PC-3 (cell line): ENCODE measurements at regions not wholly inside any gene's neighbourhood (a gene's known extent, or its start where the extent isn't known, plus 50 kb on each side); places are given as distances from the start of the nearest gene placed in this dataset.
A peak's percentile ranks its signal among the peaks of the same experiment; 100 is the strongest.

Experiments
- ATAC-seq: fragments of 200-7000 bp; cut with Tn5 transposase; 2 replicates; pipeline ENCODE4 v1.9.1; 2020; ENCODE audit warnings: mild to moderate bottlenecking, moderate library complexity
- BruUV-seq: library from RNA; stranded (reverse); fragments of 400-500 nt; replicated peaks from 2 replicates; lab custom pipeline; 2021; lab: Mats Ljungman, UMichigan
- CTCF ChIA-PET: fragments of 300-600 bp; sonication (Branson Sonifier 250); formaldehyde crosslinking; loops from one replicate; lab custom pipeline; 2022; ENCODE audit warnings: antibody characterized with exemption; lab: Charles Lee
- POLR2A ChIA-PET: fragments of 300-600 bp; sonication (Branson Sonifier 250); formaldehyde crosslinking; loops from one replicate; lab custom pipeline; 2022; ENCODE audit warnings: antibody characterized with exemption; ENCODE audit not compliant: unreplicated experiment; lab: Charles Lee
- DNase-seq: peaks from one replicate; pipeline ENCODE4 v3.0.0-alpha.2; 2015
- H2AFZ ChIP-seq: fragments of 300-600 bp; sonication (generic); 2 replicates; pipeline ENCODE4 v1.6.0; 2016; ENCODE audit warnings: antibody characterized with exemption, low read length
- H3F3A ChIP-seq: fragments of 300-600 bp; sonication (generic); one replicate; pipeline ENCODE4 v1.6.0; 2017; ENCODE audit warnings: antibody characterized with exemption, low read length, control low read depth, mild to moderate bottlenecking; ENCODE audit not compliant: unreplicated experiment
- H3K27ac ChIP-seq: fragments of 300-600 bp; sonication (generic); 2 replicates; pipeline ENCODE4 v1.5.1; 2016; ENCODE audit warnings: mild to moderate bottlenecking, low read length
- H3K27me3 ChIP-seq: fragments of 300-600 bp; sonication (generic); 2 replicates; pipeline ENCODE4 v1.6.1; 2016; ENCODE audit warnings: low read length, mixed read lengths
- H3K36me3 ChIP-seq: fragments of 300-600 bp; sonication (generic); 2 replicates; pipeline ENCODE4 v1.6.1; 2016; ENCODE audit warnings: low read depth, mixed run types, low read length, mixed read lengths
- H3K4me1 ChIP-seq: fragments of 300-600 bp; sonication (generic); 2 replicates; pipeline ENCODE4 v1.5.1; 2016; ENCODE audit warnings: low read length; ENCODE audit not compliant: insufficient read depth
- H3K4me2 ChIP-seq: fragments of 300-600 bp; sonication (generic); 2 replicates; pipeline ENCODE4 v1.6.0; 2016; ENCODE audit warnings: low read length
- H3K4me3 ChIP-seq: fragments of 300-600 bp; sonication (generic); 2 replicates; pipeline ENCODE4 v1.5.1; 2016; ENCODE audit warnings: mild to moderate bottlenecking, low read length, mixed read lengths
- H3K79me2 ChIP-seq: fragments of 300-600 bp; sonication (generic); 2 replicates; pipeline ENCODE4 v1.6.1; 2017; ENCODE audit warnings: low read length, mixed read lengths
- H3K9ac ChIP-seq: fragments of 300-600 bp; sonication (generic); 2 replicates; pipeline ENCODE4 v1.6.0; 2016; ENCODE audit warnings: mild to moderate bottlenecking, low read length
- H3K9me2 ChIP-seq: fragments of 300-600 bp; sonication (generic); replicated peaks from 2 replicates; pipeline ENCODE4 v1.6.1; 2016; ENCODE audit warnings: mixed run types, low read length, mixed read lengths
- H3K9me3 ChIP-seq: fragments of 300-600 bp; sonication (generic); 2 replicates; pipeline ENCODE4 v1.6.1; 2016; ENCODE audit warnings: low read length, mixed read lengths
- H4K20me1 ChIP-seq: fragments of 300-600 bp; sonication (generic); 2 replicates; pipeline ENCODE4 v1.6.1; 2016; ENCODE audit warnings: low read length, mixed read lengths
- EZH2 ChIP-seq: fragments of 300-600 bp; sonication (generic); IDR thresholded peaks from one replicate; pipeline ENCODE4 v1.6.1; 2017; ENCODE audit warnings: antibody characterized with exemption, mild to moderate bottlenecking, low read length; ENCODE audit not compliant: unreplicated experiment
- EZH2phosphoT487 ChIP-seq: fragments of 300-600 bp; sonication (generic); IDR thresholded peaks from 2 replicates; pipeline ENCODE4 v1.6.1; 2018; ENCODE audit warnings: mild to moderate bottlenecking, antibody characterized with exemption, low read length, borderline replicate concordance
- intact Hi-C: fragments of 100-400 bp; cut with micrococcal nuclease; formaldehyde crosslinking; loops from 2 replicates; pipeline ENCODE4 v1.9.0; 2023
- TF ChIP-seq, protein P1 (sequence below): fragments of 300-600 bp; sonication (generic); conservative IDR thresholded peaks from 2 replicates; pipeline ENCODE4 v1.5.1; 2017; ENCODE audit warnings: antibody characterized with exemption, low read depth, mild to moderate bottlenecking, low read length

DNA sequence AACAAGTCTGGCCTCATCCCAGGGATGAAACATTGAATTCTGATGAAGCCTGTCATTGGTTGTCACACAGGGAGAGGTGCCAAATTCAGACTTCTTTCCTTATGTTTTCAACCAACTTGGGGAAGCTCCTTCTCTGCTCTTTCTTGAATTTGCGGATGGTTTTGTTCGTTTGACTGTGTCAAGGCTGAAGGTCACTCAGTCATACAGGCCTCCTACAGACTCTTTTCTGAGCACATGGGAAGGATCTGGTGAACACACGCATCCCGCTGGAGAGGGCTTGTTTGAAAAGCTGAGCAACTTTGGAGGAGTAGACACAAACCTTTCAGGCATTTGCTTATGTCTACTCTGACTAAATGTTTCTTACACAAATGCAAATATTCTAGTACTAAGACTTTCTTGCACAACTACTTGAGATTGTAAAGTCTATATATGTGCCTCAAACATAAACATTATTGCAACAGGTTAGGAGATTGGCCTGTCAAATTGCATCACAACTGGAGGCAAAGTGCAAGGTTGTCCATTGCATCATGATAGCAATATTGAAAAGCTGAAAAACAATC lies 151.5 kb upstream of the NR3C1 start:
- H4K20me1 ChIP-seq, result no peaks in the 10 kb centered on the region
- ChIA-PET CTCF (no interaction called here), POLR2A (interaction anchor here (0.6 kb wide), 1 partner anchor 248 kb away, joined by 3 read pairs; no protein-coding TSS in a partner anchor)
- no peaks in the 10 kb centered on the region for H3K27me3 ChIP-seq
- no peak overlapping the region; the same call in 1 of the 2 replicates for H3K4me2 ChIP-seq
- H3K4me3 ChIP-seq, result no peak overlapping the region
- no peaks in the 10 kb centered on the region for H3K36me3 ChIP-seq
- H3F3A ChIP-seq, result no peaks in the 10 kb centered on the region
- TF ChIP-seq EZH2 (no peak), EZH2phosphoT487 (no peak)
- TF ChIP-seq, protein P1, sequence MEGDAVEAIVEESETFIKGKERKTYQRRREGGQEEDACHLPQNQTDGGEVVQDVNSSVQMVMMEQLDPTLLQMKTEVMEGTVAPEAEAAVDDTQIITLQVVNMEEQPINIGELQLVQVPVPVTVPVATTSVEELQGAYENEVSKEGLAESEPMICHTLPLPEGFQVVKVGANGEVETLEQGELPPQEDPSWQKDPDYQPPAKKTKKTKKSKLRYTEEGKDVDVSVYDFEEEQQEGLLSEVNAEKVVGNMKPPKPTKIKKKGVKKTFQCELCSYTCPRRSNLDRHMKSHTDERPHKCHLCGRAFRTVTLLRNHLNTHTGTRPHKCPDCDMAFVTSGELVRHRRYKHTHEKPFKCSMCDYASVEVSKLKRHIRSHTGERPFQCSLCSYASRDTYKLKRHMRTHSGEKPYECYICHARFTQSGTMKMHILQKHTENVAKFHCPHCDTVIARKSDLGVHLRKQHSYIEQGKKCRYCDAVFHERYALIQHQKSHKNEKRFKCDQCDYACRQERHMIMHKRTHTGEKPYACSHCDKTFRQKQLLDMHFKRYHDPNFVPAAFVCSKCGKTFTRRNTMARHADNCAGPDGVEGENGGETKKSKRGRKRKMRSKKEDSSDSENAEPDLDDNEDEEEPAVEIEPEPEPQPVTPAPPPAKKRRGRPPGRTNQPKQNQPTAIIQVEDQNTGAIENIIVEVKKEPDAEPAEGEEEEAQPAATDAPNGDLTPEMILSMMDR, result no peak
- H3K9me3 ChIP-seq, result no peaks in the 10 kb centered on the region
- BruUV-seq, result no TSS peak
- no peaks in the 10 kb centered on the region for H3K79me2 ChIP-seq
- no peak for DNase-seq
- ATAC-seq, result no peak
- no peak overlapping the region for H2AFZ ChIP-seq
- peak overlapping the region; percentile 72 for H3K27ac ChIP-seq
- no peak overlapping the region; the same call in 1 of the 2 replicates for H3K9ac ChIP-seq
- intact Hi-C loops, result loop anchor here (5.0 kb wide), 1 partner anchor 102 kb away; no protein-coding TSS in a partner anchor
- H3K9me2 ChIP-seq, result no peaks in the 10 kb centered on the region
- H3K4me1 ChIP-seq, result peaks cover 54% of the 10 kb centered on the region

GRCh38 chr5:143554187-143554717 lies 150.8 kb upstream of the NR3C1 start:
- Histone ChIP-seq H3K27ac (peak overlapping the region; percentile 72), H2AFZ (no peak overlapping the region), H3K4me2 (peak overlapping the region; percentile 22), H3K4me1 (peaks cover 52% of the 10 kb centered on the region), H3K27me3 (no peaks in the 10 kb centered on the region), H3K36me3 (no peaks in the 10 kb centered on the region), H3K9me3 (no peaks in the 10 kb centered on the region), H3K4me3 (no peak overlapping the region), H4K20me1 (no peaks in the 10 kb centered on the region), H3K79me2 (no peaks in the 10 kb centered on the region), H3F3A (no peaks in the 10 kb centered on the region), H3K9me2 (no peaks in the 10 kb centered on the region), H3K9ac (no peak overlapping the region; the same call in 1 of the 2 replicates)
- intact Hi-C loops, result loop anchor here (5.0 kb wide), 1 partner anchor 103 kb away; no protein-coding TSS in a partner anchor
- ATAC-seq (peak; percentile 52), DNase-seq (peak; percentile 88)
- BruUV-seq, result no TSS peak
- POLR2A ChIA-PET, result interaction anchor here (0.6 kb wide), 1 partner anchor 248 kb away, joined by 3 read pairs; no protein-coding TSS in a partner anchor
- CTCF ChIA-PET, result no interaction called here
- TF ChIP-seq EZH2phosphoT487, result no peak
- TF ChIP-seq EZH2, result no peak
- TF ChIP-seq, protein P1, result no peak

DNA sequence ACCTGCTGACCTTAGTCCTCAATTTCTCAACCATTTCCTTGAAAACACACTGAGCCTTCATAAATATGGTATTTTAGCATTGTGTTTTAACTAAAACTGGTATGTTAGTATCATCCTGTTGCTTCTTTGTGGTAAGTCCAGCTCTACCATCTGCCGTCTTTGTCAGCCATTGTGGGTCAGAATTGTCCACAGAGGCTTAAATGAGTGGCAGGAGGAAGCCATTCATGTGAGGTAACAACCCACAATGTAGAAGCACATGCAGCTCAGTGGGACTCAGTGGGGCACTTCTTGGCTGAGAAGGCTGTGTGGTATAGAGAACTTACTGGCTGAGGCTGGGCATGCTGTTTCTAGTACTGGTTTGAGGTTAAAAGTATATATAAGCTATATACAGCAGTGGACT lies 149.2 kb upstream of the NR3C1 start:
- no peaks in the 10 kb centered on the region for H3K9me2 ChIP-seq
- no peak overlapping the region for H3K9ac ChIP-seq
- H3K27ac ChIP-seq, result no peak overlapping the region
- POLR2A ChIA-PET, result no interaction called here
- H4K20me1 ChIP-seq, result no peaks in the 10 kb centered on the region
- no peaks in the 10 kb centered on the region for H3F3A ChIP-seq
- no peaks in the 10 kb centered on the region for H3K9me3 ChIP-seq
- H3K79me2 ChIP-seq, result no peaks in the 10 kb centered on the region
- no peaks in the 10 kb centered on the region for H3K27me3 ChIP-seq
- no peaks in the 10 kb centered on the region for H3K36me3 ChIP-seq
- intact Hi-C loops, result loop anchor here (5.0 kb wide), 1 partner anchor 105 kb away; no protein-coding TSS in a partner anchor
- H2AFZ ChIP-seq, result no peak overlapping the region
- H3K4me2 ChIP-seq, result no peak overlapping the region
- ATAC-seq (no peak), DNase-seq (no peak)
- CTCF ChIA-PET, result no interaction called here
- TF ChIP-seq EZH2phosphoT487, result no peak
- no peak for TF ChIP-seq EZH2
- TF ChIP-seq, protein P1, result no peak
- H3K4me1 ChIP-seq, result peaks cover 50% of the 10 kb centered on the region
- no peak overlapping the region for H3K4me3 ChIP-seq
- BruUV-seq, result no TSS peak
